ENCODE measurements at regions not wholly inside any gene's neighbourhood (a gene's known extent, or its start where the extent isn't known, plus 50 kb on each side); places are given as distances from the start of the nearest gene placed in this dataset.

DNA sequence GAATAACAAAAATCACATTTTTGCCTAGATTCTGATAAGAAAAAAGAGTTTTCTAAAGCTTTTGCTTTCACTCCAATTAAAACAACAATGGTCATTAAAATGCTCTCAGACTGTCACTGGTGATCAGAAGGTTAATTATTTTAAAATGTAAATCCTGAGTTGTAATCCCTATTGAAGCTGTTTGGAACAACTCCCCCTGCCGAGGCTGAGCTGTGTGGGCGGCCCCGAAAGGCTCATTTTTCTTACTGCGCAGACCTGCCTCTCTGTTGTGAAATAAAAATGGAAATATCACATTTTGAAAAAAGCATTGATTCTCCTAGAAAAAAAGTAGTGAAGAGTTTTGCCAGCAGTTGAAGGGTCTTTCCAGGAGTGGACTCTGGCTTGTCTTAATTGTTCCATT is 174.8 kb upstream of the CDKN3 start:
- H3K4me3 ChIP-seq (replicated peaks; ENCODE audit: low read depth, low read length): no peak overlapping the region
- TF ChIP-seq, protein P1, sequence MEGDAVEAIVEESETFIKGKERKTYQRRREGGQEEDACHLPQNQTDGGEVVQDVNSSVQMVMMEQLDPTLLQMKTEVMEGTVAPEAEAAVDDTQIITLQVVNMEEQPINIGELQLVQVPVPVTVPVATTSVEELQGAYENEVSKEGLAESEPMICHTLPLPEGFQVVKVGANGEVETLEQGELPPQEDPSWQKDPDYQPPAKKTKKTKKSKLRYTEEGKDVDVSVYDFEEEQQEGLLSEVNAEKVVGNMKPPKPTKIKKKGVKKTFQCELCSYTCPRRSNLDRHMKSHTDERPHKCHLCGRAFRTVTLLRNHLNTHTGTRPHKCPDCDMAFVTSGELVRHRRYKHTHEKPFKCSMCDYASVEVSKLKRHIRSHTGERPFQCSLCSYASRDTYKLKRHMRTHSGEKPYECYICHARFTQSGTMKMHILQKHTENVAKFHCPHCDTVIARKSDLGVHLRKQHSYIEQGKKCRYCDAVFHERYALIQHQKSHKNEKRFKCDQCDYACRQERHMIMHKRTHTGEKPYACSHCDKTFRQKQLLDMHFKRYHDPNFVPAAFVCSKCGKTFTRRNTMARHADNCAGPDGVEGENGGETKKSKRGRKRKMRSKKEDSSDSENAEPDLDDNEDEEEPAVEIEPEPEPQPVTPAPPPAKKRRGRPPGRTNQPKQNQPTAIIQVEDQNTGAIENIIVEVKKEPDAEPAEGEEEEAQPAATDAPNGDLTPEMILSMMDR (IDR thresholded peaks at IDR 0.05; ENCODE audit: low read length, missing control alignments): no peak
- DNase-seq (ENCODE audit: low read depth): no peak

DNA sequence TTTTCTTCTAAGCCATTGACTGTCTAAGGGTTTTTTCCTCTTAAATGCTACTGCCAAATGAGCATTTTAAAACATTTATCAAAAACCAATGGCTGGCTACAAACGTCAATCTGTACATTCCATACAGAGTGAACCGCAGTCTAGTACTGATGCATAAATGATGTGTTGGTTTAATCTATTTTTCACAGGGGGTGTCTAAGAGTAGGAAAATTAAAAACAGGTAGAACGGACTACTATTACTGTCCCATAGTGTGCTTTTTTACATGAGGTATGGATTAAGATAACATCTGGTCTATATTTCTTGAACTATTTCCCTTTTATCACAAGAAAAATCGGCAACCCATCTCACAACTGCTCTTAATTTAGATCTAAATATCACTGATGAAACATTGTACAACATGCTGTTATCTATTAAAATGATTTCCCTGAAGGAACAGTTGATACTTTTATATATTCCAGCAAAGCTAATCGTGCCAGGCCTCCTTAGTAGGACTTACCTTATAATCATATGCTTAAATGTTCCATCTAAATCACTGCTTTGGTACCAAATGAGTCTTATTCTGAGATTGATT is 172.9 kb upstream of the CDKN3 start:
- DNase-seq (ENCODE audit: low read depth): no peak

DNA sequence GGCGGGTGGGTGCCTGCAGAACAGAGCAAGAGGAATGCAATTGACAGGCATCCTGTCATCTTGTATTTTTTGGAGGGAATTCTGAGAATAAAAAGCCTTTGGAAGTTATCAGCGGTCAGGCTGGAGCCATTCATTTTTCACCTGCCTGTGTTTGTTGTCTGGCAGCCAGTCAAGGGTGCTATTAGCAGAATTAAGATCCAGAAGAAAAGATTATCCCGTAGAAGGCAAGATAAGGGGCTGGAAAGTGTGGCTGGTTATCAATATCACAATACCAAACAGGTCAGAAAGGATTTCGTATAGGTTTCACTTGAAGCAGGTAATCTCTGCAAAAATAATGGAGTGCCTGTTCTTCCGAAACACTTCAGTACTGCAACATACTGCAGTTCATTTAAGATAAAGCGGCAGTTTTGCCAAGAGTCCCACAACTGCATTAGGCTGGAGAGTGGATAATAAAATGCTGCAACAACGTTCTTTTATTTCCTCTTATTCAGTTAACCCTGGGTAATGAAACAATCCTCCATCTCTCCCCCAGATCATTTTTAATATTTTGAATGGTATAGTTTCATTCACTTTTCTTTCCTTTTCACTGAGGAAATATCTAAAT is 171.2 kb upstream of the CDKN3 start:
- TF ChIP-seq, protein P1 (IDR thresholded peaks at IDR 0.05; ENCODE audit: low read length, missing control alignments): no peak
- H3K4me3 ChIP-seq (replicated peaks; ENCODE audit: low read depth, low read length): no peak overlapping the region
- no peak for DNase-seq (ENCODE audit: low read depth)

More for the DNA sequence above, 172.9 kb upstream of the CDKN3 start:
- no peak overlapping the region for H3K4me3 ChIP-seq (replicated peaks; ENCODE audit: low read depth, low read length)
- TF ChIP-seq, protein P1 (IDR thresholded peaks at IDR 0.05; ENCODE audit: low read length, missing control alignments): no peak

DNA sequence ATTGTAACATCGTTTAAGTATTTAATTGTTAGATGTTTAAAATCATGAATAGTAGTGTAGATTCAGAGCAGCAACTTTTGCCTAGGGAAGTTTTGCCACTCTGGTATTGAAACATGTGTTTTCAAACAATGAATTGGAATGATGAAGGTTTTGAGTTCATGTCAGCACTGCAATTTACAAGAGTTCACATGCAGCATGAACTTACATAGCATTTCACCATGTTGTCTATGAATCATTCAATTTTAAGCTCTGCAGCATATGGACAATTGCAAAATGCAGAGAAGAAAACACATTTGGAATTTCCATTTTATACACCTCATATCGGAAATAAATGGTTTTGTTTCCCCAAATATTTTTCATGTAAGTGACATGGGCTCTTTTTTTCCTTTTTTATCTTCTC is 170.7 kb upstream of the CDKN3 start:
- no peak overlapping the region for H3K4me3 ChIP-seq (replicated peaks; ENCODE audit: low read depth, low read length)

DNA sequence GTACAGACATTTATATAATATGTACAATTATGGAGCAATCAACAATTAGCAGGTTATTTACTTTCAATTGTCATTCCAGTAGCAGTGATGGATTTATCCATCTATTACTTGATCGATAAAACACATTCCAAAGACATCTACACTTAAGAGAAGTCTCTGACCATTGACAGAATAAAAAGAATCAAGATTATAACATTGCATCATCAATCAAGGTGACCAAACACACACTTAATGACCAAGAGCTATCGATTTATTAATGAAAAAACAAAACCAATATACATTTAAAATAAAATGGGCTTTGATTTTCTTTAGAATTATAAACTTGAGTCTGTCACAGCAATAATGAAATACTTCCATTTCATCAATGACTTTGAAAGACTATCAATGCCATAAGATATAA is 170.2 kb upstream of the CDKN3 start:
- DNase-seq (ENCODE audit: low read depth): no peak
- TF ChIP-seq, protein P1 (IDR thresholded peaks at IDR 0.05; ENCODE audit: low read length, missing control alignments): no peak

More for the DNA sequence above, 170.7 kb upstream of the CDKN3 start:
- DNase-seq (ENCODE audit: low read depth): peak; percentile 44
- TF ChIP-seq, protein P1 (IDR thresholded peaks at IDR 0.05; ENCODE audit: low read length, missing control alignments): no peak

DNA sequence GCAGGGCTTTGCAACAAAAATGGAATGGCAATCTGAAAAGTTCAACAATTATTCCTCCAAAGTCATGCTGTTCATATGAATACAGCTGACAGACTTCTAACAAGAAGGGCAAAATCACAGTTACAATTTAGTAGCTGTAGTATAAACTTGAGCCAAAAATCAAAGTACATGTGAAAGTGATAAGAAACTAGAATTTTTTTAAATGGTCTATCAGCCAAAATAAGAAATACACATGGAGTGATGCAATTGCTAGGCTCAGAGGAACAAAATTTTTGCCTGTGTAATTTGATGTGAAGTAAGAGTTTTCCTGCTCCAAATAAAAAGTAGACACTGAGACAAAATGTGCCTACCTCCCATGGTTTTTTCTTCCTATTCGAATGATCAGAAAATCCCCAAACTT is 167.7 kb upstream of the CDKN3 start:
- no peak for DNase-seq (ENCODE audit: low read depth)
- TF ChIP-seq, protein P1 (IDR thresholded peaks at IDR 0.05; ENCODE audit: low read length, missing control alignments): no peak
- H3K4me3 ChIP-seq (replicated peaks; ENCODE audit: low read depth, low read length): no peak overlapping the region

More for the DNA sequence above, 170.2 kb upstream of the CDKN3 start:
- no peak overlapping the region for H3K4me3 ChIP-seq (replicated peaks; ENCODE audit: low read depth, low read length)

DNA sequence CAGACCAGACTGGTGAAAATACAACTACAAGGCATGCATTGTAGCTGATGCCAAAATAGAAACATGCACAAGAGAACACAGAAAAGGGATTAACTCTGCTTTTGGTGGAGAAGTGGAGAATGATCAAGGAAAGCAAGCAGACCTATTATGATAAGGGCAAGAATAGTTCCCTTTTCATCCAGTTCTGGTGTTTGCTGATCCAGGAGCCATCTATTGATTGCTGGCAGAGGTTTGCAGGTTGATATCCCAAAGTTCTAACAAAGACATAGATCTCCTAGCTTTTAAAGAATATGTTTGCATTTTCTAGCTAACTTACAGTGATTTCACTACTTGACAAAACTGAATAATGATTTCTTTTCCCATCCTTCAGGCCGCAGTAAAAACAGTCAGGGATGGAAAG is 166.2 kb upstream of the CDKN3 start:
- TF ChIP-seq, protein P1 (IDR thresholded peaks at IDR 0.05; ENCODE audit: low read length, missing control alignments): no peak
- no peak for DNase-seq (ENCODE audit: low read depth)
- H3K4me3 ChIP-seq (replicated peaks; ENCODE audit: low read depth, low read length): no peak overlapping the region
